ENCODE measurements at regions not wholly inside any gene's neighbourhood (a gene's known extent, or its start where the extent isn't known, plus 50 kb on each side); places are given as distances from the start of the nearest gene placed in this dataset.

DNA sequence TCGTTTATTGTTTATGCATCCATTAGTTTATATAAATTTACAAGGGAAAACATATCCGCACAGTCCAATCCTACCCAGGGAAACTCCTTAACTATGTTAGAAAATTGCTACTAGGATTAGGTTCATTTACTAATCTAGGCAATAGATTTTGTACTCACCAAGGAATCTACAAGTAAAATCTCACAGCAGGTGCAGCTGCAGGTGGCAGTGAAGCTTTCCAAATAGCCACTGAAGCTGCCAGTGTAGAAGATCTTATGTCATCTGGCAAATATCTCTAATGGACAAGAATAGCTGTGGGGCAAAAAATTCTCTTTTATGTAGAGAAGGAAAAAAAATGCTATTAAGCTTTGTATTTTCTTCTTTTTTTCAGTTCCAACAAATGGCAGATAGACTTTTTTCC, 963.4 kb upstream of the ADGRL4 start:
- TF ChIP-seq, protein P1, sequence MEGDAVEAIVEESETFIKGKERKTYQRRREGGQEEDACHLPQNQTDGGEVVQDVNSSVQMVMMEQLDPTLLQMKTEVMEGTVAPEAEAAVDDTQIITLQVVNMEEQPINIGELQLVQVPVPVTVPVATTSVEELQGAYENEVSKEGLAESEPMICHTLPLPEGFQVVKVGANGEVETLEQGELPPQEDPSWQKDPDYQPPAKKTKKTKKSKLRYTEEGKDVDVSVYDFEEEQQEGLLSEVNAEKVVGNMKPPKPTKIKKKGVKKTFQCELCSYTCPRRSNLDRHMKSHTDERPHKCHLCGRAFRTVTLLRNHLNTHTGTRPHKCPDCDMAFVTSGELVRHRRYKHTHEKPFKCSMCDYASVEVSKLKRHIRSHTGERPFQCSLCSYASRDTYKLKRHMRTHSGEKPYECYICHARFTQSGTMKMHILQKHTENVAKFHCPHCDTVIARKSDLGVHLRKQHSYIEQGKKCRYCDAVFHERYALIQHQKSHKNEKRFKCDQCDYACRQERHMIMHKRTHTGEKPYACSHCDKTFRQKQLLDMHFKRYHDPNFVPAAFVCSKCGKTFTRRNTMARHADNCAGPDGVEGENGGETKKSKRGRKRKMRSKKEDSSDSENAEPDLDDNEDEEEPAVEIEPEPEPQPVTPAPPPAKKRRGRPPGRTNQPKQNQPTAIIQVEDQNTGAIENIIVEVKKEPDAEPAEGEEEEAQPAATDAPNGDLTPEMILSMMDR (IDR thresholded peaks at IDR 0.05; ENCODE audit: unreplicated experiment), result no peak
- Mint-ChIP-seq H3K4me1 (ENCODE audit: low read depth, unreplicated experiment) (no peaks in the 10 kb centered on the region), H3K27me3 (ENCODE audit: unreplicated experiment) (no peaks in the 10 kb centered on the region), H3K36me3 (ENCODE audit: insufficient read depth, unreplicated experiment) (no peaks in the 10 kb centered on the region), H3K27ac (ENCODE audit: unreplicated experiment) (no peak overlapping the region), H3K4me3 (ENCODE audit: low read depth, unreplicated experiment) (no peak overlapping the region), H3K9me3 (ENCODE audit: low read depth, unreplicated experiment) (peaks cover 3% of the 10 kb centered on the region)
- intact Hi-C loops (cut with micrococcal nuclease; ENCODE audit: unreplicated experiment), result no loop called here
- no peak for DNase-seq
- CTCF ChIA-PET, result no interaction called here
- BruUV-seq (replicated peaks), result no TSS peak

DNA sequence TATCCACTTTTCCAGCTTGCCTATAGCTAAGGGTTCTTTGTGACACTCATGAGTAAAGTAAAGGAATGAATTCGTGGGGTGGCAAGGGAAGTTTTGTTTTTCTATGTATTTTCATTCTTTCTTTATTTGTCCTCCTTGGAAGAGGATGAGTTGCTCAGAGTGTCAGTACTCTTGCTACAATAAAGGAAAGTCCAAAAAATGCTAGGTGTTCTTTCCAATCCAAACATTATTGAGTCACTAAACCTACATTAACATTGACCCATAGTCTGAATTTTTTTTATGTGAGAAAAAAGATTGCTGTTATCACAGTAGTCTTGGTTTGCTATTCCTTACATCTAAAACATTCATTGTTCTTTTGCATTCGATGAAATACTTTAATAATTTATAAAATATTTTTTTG, 959.9 kb upstream of the ADGRL4 start:
- CTCF ChIA-PET, result no interaction called here
- no peaks in the 10 kb centered on the region for H3K27me3 Mint-ChIP-seq (ENCODE audit: unreplicated experiment)
- H3K4me1 Mint-ChIP-seq (ENCODE audit: low read depth, unreplicated experiment), result no peaks in the 10 kb centered on the region
- intact Hi-C loops (cut with micrococcal nuclease; ENCODE audit: unreplicated experiment), result no loop called here
- TF ChIP-seq, protein P1 (IDR thresholded peaks at IDR 0.05; ENCODE audit: unreplicated experiment), result no peak
- no TSS peak for BruUV-seq (replicated peaks)
- peaks cover 5% of the 10 kb centered on the region for H3K9me3 Mint-ChIP-seq (ENCODE audit: low read depth, unreplicated experiment)
- no peak overlapping the region for H3K4me3 Mint-ChIP-seq (ENCODE audit: low read depth, unreplicated experiment)
- H3K27ac Mint-ChIP-seq (ENCODE audit: unreplicated experiment), result no peak overlapping the region
- H3K36me3 Mint-ChIP-seq (ENCODE audit: insufficient read depth, unreplicated experiment), result no peaks in the 10 kb centered on the region
- no peak for DNase-seq

DNA sequence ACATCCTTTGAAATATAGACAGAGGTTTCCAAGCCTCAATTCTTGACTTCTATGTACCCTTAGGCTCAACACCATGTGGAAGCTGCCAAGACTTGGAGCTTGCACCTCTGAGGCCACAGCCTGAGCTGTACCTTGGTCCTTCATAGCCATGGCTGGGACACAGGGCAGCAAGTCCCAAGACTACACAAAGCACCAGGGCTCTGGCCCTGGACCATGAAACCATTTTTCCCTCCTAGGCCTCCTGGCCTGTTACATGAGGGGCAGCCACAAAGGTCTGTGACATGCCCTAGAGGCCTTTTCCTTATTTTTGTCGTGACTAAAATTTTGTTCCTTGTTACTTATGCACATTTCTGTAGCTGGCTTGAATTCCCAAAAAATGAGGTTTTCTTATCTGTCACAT, 953.1 kb upstream of the ADGRL4 start:
- DNase-seq, result no peak
- intact Hi-C loops (cut with micrococcal nuclease; ENCODE audit: unreplicated experiment), result no loop called here
- no TSS peak for BruUV-seq (replicated peaks)
- Mint-ChIP-seq H3K27ac (ENCODE audit: unreplicated experiment) (no peak overlapping the region), H3K9me3 (ENCODE audit: low read depth, unreplicated experiment) (peaks cover 3% of the 10 kb centered on the region), H3K4me1 (ENCODE audit: low read depth, unreplicated experiment) (no peaks in the 10 kb centered on the region), H3K36me3 (ENCODE audit: insufficient read depth, unreplicated experiment) (no peaks in the 10 kb centered on the region), H3K27me3 (ENCODE audit: unreplicated experiment) (no peaks in the 10 kb centered on the region), H3K4me3 (ENCODE audit: low read depth, unreplicated experiment) (no peak overlapping the region)
- TF ChIP-seq, protein P1 (IDR thresholded peaks at IDR 0.05; ENCODE audit: unreplicated experiment), result no peak
- CTCF ChIA-PET, result no interaction called here

DNA sequence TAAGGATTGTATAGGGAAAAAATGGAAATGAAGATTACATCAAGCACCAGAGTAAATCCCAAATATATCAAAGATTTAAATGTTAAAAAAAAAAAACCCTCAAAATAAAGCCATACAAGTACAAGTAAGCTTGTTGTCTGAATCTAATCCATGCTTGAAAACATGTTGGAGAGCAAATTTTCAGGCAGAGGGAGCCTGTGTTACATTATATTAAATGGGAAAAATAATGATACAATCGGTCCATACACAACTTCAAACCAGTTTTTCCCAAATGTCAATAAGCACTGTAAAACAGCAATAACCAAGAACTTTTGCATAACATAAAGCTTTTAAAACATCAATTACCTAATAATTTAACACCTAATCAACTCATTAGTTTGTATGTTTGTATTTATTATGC, 949.4 kb upstream of the ADGRL4 start:
- H3K27ac Mint-ChIP-seq (ENCODE audit: unreplicated experiment), result no peak overlapping the region
- no TSS peak for BruUV-seq (replicated peaks)
- no peaks in the 10 kb centered on the region for H3K36me3 Mint-ChIP-seq (ENCODE audit: insufficient read depth, unreplicated experiment)
- peaks cover 17% of the 10 kb centered on the region for H3K9me3 Mint-ChIP-seq (ENCODE audit: low read depth, unreplicated experiment)
- H3K4me3 Mint-ChIP-seq (ENCODE audit: low read depth, unreplicated experiment), result no peak overlapping the region
- intact Hi-C loops (cut with micrococcal nuclease; ENCODE audit: unreplicated experiment), result no loop called here
- no peak for DNase-seq
- TF ChIP-seq, protein P1 (IDR thresholded peaks at IDR 0.05; ENCODE audit: unreplicated experiment), result no peak
- no peaks in the 10 kb centered on the region for H3K27me3 Mint-ChIP-seq (ENCODE audit: unreplicated experiment)
- no peaks in the 10 kb centered on the region for H3K4me1 Mint-ChIP-seq (ENCODE audit: low read depth, unreplicated experiment)
- CTCF ChIA-PET, result no interaction called here

DNA sequence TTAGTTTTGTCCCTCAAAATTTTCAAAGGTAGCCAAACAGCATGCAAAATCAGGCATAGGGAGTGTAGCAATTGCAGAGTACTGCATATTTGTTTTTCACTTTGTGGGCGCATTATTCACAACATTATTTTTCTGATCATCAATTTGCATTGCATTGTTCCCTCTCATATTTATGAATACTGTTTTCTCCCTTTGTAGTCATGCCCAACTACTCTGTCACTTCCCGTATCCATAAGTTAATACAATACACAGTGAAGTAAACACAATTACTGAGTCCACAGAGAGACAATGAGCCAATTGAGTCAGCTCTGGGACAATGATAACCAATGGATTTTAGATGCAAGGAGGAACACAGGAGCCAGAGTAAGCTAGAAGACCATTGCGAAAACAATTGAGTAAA, 944.0 kb upstream of the ADGRL4 start:
- no TSS peak for BruUV-seq (replicated peaks)
- CTCF ChIA-PET, result no interaction called here
- H3K27ac Mint-ChIP-seq (ENCODE audit: unreplicated experiment), result no peak overlapping the region
- intact Hi-C loops (cut with micrococcal nuclease; ENCODE audit: unreplicated experiment), result no loop called here
- H3K4me3 Mint-ChIP-seq (ENCODE audit: low read depth, unreplicated experiment), result no peak overlapping the region
- no peaks in the 10 kb centered on the region for H3K4me1 Mint-ChIP-seq (ENCODE audit: low read depth, unreplicated experiment)
- TF ChIP-seq, protein P1 (IDR thresholded peaks at IDR 0.05; ENCODE audit: unreplicated experiment), result no peak
- H3K36me3 Mint-ChIP-seq (ENCODE audit: insufficient read depth, unreplicated experiment), result no peaks in the 10 kb centered on the region
- H3K9me3 Mint-ChIP-seq (ENCODE audit: low read depth, unreplicated experiment), result peaks cover 13% of the 10 kb centered on the region
- DNase-seq, result no peak
- H3K27me3 Mint-ChIP-seq (ENCODE audit: unreplicated experiment), result no peaks in the 10 kb centered on the region
